HepG2 (cell line): ENCODE measurements at regions not wholly inside any gene's neighbourhood (a gene's known extent, or its start where the extent isn't known, plus 50 kb on each side); places are given as distances from the start of the nearest gene placed in this dataset.

Source experiments
- POLR2A ChIP-seq, 2 experiments: IDR thresholded peaks; 2 replicates each; pipeline ENCODE4 v1.6.1; 2011; ENCODE audit warnings: low read depth in 2 of 2, low read length in 2 of 2, mild to moderate bottlenecking in 1 of 2, moderate library complexity in 1 of 2; ENCODE audit not compliant: insufficient read depth in 1 of 2
- TF ChIP-seq, protein P1 (sequence below): sonication (generic); formaldehyde crosslinking; IDR thresholded peaks from 2 replicates; pipeline ENCODE4 v1.5.0; 2020; ENCODE audit warnings: mild to moderate bottlenecking, missing genetic modification reagents, borderline replicate concordance

GRCh38 chr4:124589786-124590185, 122.7 kb downstream of the ANKRD50 start:
- TF ChIP-seq, protein P1, sequence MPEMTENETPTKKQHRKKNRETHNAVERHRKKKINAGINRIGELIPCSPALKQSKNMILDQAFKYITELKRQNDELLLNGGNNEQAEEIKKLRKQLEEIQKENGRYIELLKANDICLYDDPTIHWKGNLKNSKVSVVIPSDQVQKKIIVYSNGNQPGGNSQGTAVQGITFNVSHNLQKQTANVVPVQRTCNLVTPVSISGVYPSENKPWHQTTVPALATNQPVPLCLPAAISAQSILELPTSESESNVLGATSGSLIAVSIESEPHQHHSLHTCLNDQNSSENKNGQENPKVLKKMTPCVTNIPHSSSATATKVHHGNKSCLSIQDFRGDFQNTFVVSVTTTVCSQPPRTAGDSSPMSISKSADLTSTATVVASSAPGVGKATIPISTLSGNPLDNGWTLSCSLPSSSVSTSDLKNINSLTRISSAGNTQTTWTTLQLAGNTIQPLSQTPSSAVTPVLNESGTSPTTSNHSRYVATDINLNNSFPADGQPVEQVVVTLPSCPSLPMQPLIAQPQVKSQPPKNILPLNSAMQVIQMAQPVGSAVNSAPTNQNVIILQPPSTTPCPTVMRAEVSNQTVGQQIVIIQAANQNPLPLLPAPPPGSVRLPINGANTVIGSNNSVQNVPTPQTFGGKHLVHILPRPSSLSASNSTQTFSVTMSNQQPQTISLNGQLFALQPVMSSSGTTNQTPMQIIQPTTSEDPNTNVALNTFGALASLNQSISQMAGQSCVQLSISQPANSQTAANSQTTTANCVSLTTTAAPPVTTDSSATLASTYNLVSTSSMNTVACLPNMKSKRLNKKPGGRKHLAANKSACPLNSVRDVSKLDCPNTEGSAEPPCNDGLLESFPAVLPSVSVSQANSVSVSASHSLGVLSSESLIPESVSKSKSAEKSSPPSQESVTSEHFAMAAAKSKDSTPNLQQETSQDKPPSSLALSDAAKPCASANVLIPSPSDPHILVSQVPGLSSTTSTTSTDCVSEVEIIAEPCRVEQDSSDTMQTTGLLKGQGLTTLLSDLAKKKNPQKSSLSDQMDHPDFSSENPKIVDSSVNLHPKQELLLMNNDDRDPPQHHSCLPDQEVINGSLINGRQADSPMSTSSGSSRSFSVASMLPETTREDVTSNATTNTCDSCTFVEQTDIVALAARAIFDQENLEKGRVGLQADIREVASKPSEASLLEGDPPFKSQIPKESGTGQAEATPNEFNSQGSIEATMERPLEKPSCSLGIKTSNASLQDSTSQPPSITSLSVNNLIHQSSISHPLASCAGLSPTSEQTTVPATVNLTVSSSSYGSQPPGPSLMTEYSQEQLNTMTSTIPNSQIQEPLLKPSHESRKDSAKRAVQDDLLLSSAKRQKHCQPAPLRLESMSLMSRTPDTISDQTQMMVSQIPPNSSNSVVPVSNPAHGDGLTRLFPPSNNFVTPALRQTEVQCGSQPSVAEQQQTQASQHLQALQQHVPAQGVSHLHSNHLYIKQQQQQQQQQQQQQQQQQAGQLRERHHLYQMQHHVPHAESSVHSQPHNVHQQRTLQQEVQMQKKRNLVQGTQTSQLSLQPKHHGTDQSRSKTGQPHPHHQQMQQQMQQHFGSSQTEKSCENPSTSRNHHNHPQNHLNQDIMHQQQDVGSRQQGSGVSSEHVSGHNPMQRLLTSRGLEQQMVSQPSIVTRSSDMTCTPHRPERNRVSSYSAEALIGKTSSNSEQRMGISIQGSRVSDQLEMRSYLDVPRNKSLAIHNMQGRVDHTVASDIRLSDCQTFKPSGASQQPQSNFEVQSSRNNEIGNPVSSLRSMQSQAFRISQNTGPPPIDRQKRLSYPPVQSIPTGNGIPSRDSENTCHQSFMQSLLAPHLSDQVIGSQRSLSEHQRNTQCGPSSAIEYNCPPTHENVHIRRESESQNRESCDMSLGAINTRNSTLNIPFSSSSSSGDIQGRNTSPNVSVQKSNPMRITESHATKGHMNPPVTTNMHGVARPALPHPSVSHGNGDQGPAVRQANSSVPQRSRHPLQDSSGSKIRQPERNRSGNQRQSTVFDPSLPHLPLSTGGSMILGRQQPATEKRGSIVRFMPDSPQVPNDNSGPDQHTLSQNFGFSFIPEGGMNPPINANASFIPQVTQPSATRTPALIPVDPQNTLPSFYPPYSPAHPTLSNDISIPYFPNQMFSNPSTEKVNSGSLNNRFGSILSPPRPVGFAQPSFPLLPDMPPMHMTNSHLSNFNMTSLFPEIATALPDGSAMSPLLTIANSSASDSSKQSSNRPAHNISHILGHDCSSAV (CRISPR knock-in tag): no peak
- TF ChIP-seq POLR2A (IDR thresholded peaks at IDR 0.05; ENCODE audit: insufficient read depth in 1 of 2, low read depth in 2 of 2, low read length in 2 of 2): no peak
